HG02884 (cell line): ENCODE measurements at regions not wholly inside any gene's neighbourhood (a gene's known extent, or its start where the extent isn't known, plus 50 kb on each side); places are given as distances from the start of the nearest gene placed in this dataset.

ENCODE experiments used
- ATAC-seq: cut with Tn5 transposase; IDR thresholded peaks from one replicate; pipeline ENCODE4 v1.9.1; 2021; ENCODE audit warnings: mild to moderate bottlenecking, moderate library complexity; ENCODE audit not compliant: unreplicated experiment

DNA sequence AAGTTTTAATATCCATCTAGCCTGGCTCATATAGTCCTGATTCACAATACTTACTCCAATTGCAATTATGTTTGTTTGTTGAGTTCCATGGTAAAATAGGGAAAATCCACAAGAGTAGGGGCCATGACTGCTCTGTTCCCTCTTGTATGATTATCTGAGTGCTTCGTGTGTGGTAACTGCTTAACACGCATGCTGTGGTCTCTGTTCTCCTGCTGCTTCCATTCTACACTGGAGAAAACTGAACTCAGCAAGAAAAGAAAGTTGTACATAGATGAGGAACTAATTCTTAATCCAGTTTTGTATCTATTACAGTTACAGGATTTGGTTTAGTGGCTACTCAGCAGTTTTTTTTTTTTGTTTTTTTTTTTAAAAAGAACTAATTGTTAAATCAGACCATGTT, 223.0 kb upstream of the SATB1 start:
- no peak for ATAC-seq

DNA sequence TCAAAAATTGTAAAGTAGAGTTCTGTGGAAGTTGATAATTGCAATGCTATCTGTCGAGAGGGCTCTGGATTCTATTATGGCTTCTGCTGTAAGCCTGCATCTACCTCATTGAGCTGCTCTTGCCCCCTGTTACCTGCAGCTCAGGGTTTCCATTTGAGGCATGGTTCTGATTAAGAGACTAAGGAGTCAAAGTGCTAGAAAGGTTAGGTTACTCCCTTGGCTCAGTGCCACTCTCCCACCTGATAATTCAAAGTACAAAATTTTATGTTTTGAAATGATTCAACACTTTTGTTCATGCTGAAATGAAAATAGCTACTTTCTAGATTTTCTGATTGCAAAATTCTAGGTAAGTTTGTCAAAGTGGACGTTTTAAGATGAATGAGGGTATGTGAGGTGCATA, 220.5 kb upstream of the SATB1 start:
- ATAC-seq, result no peak

DNA sequence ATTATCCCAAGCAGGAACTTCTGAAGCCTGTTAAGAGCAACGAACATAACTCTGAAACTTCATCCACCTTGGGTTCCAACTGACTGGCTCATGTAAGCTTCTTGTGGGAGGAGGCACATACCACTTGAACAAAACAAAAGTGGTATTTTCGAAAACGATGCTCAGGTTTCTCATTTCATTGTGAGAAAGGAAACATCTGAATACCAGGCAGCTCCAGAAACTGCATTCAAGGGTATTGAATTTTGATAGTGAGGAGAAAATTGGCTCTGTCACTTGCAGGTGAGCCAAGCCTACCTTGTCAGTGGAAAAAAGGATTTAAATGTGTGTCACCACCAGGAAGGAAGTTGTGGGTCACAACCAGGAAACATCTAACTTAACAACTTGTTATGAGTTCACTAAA, 218.1 kb upstream of the SATB1 start:
- no peak for ATAC-seq

DNA sequence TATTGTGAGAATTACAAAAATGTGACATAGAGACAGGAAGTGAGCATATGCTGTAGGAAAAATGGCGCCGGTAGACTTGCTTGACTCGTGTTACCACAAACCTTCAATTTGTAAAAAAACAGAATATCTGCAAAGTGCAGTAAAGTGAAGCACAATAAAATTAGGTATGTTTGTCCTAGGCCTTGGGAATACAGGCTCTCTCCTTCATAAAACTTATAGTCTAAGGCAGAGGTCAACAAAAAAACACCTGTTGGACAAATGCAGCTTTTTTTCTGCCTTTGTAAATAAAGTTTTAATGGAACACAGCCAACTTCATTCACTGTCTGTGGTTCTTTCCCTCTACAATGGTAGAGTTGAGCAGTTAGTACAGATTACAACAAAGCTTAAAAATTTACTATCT, 216.8 kb upstream of the SATB1 start:
- ATAC-seq, result no peak

DNA sequence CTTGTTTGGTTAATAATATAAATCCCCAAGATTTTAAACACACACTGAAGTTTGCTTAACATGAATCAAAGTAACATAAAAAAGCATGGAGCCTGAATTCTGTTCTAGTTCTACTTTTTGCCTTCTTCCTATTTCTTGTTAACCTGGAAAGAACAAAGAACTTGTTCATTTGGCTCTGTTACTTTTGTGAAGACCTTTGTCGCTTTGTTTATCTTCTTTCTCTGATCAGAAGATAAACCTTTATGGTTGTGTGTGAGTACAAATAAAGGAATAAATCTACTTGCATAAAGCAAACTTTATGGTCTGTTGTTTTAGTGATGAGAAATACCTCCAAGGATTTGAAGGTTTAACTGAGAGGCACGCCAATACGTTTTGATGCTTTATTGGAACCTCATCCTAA, 210.1 kb upstream of the SATB1 start:
- no peak for ATAC-seq

DNA sequence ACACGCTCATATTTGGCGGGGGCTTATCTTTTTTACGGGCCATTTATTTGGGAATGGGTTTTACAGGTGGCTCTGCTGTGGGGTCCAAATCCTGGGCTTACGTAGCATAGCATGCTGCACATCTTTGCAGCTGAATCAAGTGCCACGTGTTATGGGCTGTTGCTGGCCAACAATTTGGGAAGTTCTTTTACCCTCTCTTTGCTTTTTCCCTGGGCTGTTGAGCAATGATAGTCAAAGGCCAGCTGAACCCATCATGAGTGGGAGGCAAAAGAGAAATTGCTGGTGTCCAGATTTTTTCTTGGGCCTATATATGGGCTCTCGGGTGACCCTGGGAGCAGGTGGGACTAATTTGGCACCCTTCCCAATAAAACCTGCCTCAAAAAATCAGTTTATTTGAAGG, 209.3 kb upstream of the SATB1 start:
- no peak for ATAC-seq

DNA sequence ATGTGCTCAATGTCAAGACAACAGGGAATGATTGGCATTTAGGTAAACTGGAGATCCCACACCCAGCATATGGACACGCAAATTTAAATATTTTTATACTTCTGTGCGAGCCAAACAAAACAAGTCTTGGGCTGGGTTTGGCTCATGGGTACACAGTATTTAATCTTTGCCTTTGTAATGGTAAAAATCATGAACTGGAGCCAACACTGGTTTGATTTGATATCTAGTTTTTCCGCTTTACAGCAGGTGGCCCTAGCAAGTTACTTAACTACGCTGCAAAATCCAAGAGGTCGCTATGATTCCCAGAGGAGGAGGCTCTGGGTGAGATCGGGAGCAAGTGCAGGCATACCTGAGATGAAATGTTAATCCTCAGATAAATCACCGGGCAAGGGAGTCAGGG, 207.9 kb upstream of the SATB1 start:
- ATAC-seq, result no peak

DNA sequence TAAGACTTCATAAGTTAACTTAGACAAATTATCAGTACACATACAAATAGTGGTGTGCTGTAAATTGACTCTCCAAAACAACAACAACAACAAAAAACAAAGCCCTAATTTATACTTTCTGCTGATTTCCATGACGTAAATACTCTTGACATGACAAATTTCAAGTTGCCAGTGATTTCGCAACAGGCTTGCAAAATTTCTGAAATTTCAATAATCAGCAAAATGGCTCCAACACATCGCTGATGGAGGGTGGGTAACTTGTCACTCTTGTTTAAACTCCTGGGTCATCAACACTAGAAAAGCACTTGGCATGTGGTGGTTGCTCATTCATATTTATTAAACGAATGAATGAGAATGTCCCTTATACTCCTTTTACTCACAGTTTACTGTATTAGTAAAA, 205.2 kb upstream of the SATB1 start:
- ATAC-seq, result no peak

DNA sequence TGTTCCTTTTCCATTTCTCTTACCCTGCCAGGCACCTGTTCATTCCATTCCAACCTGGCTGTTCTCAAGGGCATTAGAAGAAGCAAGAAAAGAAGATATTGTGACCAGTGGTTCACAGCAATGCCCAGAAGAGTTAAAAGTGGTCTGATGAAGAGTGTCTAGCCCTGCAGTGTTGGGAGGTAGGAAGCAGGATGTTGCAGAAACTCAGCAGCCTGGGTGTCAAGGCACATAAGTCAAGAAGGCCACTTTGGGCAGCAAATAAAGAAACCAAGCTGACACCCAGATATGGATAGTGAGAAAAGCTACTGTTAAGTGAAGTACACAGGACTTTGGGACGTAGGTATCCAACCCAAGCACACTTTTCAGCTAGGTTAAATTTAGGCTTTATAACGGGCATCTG, 199.9 kb upstream of the SATB1 start:
- ATAC-seq, result no peak

DNA sequence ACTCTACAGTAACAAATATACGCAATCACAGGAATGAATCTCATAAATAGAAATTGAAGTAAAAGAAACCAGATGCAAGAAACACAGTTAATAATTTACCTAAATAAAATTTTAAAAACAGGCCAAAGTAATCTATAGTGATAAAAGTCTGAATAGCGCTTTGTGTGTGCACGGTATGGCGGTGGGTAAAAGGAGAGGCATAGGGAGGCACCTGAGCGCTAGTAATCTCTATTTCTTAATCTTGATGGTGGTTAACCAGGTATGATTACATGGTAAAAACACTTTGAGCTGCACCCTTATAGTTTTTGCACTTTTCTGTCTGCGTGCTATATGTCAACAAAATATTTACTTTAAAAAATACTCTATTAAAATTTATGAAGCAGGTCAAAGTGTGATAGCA, 198.1 kb upstream of the SATB1 start:
- no peak for ATAC-seq

DNA sequence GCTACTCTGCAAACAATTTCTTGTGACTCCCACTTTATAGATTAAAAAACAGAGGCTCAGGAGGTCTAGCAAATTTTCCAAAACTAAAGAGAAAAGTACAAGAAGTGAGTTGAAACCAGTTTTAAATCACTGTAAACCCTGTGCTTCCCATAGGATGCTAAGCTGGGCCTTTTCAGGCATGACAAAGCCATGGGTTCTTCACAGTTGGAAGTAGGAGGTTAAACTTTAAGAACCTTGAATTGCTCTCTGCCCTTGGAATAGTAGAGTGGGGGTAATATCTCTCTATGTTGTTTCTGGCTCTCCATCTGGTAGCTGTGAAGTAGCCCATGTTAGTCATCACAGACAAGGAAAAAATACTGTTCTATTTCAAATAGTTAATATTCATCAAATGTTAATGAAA, 193.6 kb upstream of the SATB1 start:
- no peak for ATAC-seq

DNA sequence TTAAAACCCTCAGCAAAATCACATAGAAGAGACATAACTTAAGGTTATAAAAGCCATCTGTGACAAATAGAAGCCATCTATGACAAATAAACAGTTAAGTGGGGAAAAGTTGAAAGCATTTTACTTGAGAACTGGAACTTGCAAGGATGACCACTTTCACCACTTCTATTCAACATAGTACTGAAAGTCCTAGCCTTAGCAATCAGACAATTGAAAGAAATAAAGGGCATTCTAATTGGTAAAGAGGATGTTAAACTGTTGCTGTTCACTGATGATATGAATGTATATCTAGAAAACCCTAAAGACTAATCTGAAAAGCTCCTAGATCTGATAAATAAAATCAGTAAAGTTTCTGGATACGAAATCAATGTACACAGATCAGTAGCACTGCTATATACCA, 186.9 kb upstream of the SATB1 start:
- no peak for ATAC-seq

DNA sequence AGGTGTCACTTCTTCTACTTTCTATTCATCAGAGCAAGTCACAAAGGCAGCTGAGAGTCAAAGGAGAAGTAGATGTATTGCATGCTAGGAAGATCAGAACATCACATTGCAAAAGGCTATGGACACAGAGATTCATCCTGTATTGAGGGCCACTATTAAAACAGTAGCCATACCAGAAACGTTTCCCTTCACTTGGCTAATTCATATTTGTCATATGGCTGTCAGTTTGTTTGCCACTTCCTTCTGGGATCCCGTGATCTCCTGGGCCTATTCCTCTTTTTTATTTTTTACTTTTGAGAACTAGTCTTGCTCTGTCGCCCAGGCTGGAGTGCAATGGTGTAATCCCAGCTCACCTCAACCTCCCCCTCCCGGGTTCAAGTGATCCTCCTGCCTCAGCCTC, 184.0 kb upstream of the SATB1 start:
- ATAC-seq, result no peak

DNA sequence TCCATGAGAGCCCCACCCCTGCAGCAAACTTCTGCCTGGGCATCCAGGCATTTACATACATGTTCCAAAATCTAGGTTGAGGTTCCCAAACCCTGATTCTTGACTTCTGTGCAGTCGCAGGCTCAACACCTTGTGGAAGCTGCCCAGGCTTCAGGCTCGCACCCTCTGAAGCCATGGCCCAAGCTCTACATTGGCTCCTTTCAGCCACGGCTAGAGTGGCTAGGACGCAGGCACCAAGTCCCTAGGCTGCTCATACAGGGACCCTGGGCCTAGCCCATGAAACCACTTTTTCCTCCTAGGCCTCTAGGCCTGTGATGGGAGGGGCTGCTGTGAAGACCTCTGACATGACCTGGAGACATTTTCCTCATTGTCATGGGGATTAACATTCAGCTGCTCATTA, 172.8 kb upstream of the SATB1 start:
- no peak for ATAC-seq

DNA sequence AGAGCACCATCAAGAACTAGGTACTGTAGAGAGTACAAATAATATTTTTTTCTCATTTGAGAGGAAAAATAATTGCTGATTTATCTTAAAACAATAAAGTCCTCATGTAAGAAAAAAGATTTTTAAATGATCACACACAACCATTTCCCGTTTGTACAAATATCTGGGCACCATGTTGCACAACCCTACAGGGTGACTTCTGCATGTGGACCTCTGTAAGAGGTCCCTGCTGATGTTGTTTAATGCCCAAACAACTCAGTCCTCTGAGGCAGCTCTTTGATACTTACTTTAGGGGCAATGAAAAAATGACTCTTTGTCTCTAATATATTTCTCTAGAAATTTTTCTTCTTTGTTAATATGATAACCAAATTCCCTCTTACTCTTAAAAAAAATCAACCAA, 168.1 kb upstream of the SATB1 start:
- ATAC-seq, result no peak

DNA sequence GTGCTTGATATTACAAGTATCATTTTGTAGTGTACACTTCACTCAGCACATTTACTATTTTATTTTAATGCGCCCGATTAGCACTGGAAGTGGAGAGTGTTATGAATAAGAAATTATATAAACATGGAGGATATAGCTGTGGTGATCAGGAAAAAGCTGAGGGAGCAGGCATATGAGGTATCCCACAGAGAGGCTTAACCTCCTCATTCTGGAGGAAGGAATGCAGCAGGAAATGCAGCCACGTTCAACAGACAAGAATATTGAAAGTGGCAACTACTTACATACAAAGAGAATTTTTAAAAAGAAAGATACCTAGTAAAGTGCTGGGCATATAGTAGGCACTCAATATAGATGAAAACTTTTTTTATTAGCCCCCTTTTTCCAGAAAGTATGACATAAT, 166.0 kb upstream of the SATB1 start:
- ATAC-seq, result no peak

DNA sequence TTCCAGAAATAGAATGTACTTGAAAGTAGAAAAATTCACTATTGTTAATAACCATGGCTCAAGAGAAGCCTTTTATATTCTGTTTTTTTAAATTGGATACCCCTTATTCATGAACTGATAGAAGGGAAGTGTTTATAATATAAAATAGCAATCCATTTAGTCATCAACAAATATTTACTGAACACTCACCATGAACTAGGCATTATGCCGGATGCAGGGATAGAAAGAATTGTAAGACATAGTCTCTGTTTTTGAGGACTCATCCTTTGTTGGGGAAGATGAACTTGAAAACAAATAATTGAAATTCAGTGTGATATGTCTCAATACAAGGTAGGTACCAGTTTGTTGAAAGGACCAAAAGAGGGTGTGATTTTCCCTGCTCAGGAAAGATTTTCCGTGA, 160.9 kb upstream of the SATB1 start:
- no peak for ATAC-seq

DNA sequence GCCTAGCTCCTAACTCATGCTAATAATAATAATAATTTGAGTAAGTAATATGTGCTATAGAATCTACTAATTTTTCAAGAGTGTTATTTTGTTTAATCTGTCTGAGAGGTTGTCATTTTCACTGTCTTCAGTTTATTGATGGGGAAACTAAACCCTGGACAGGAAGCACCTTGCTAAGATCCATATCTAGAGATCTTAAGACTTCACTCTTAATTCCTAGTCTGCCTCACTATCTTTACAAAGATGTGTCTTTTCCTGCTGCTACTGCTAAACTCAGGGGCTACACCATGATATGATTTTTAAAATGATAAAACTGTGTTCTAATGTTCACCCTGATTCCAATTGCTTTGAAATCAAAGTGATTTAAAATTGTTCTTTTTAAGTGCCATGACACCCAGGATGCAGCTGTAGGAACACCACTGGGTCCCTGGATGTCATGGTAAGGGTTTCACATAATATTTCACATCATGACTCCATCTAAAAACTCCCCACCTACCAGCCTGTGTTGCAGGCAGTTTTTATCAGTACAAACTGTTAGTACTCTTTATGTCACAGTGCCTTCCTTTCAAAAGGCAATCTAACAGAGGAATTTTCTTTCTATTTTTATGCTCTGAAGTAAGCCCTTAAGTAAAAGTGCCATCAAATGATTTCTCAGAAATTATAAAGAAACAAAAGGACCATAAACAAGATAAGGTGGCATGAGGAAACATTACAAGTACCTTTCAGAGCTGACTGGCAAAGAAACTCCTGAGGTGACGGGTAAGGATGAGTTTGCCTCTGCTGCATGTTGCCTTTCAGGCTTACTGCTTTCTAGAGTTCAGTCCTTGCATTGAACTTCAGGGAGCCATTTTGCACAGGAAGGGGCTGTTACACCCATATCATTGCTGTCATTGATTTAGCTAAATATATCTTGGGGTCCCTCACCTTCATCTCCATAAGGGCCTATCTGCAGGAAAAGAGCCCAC, 160.1 kb upstream of the SATB1 start:
- no peak for ATAC-seq

DNA sequence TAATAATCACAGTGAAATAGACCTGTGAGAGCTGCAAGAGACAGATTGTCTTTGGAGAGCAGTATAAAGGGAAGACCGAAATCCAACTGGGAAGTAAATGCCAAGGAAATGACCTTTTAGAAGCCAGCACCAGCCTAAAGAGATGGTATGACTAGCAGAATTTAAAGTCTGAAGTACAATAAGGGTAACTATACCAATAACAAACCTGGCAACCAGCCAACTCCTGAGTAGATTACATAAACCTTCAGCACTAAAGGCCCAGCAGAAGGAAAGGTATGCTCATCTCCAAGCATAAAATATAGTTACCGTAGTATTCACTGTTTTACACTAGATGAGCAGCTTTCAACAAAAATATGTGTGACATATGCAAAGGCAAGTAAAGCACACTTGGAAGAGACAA, 155.1 kb upstream of the SATB1 start:
- ATAC-seq, result no peak

DNA sequence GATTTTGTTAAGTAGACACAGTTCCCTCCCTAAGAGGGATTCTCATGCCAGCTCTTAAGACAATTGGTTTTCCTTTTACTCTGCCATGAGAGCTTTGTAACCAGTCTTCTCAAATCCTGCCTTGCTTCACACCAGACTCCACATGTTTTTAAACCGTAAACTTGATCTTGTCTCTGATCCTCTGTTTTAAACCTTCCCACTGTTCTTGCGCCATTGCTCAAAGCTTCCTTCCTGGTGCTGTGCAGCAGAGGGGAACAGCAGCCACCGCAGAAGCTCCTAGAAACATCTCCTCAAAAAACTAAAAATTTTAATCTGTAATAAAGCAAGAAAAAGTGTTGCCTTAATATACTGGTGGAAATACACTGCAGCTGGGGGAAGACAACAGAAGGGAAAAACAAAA, 154.5 kb upstream of the SATB1 start:
- ATAC-seq, result no peak

DNA sequence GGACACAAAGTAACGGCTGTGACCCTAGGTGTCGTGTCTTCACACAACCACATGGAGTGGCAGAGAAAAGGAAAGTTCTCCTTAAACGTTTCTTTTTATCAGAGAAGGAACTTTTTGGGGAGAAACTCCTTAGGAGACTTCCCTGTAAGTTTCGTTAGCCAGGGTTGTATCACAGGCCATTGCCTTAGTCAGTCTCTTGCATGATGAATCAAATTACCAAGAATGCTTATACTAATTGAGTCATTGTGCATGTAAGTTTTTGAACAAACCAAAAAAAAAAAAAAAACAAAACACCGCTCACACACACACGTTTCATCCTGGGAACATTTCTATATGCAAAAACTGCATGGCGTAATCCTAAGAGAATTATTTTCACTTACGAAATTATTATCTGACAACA, 150.4 kb upstream of the SATB1 start:
- no peak for ATAC-seq

DNA sequence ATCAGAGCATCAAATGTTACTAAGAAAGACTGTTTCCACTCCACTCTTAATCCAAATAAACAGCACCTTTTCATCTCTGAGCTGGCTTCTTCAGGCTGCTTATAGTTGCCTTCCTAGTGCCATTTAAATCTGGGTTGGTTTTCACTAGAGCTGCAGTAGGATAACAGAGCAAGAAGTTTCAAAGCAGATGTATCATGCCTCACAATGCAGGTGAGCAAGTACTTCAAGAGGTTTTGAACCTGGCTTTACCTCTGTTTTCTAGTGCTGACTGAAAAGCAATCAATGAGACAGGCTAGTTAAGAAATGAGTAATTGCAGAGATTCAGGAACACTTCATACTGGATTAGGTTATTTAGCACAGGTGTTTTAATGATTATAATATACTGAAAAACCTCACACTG, 147.7 kb upstream of the SATB1 start:
- no peak for ATAC-seq

DNA sequence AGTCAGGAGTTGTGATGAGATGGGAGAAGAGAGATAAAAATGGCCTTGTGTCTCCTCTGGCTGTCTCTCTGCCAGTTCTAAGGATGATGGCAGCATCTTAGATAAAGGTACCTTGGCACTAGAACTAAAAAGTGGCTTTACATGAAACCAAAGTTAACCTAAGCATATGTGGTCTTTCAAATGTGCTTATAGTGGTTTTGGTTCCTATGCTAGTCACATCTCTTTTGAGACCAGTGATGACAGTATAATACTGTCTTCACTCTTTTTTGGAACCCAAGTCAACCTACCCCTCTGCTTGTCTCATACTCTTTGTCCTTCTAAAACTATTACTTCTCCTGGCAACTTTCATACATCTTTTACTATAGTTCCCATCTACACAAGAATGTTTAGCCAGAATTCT, 142.2 kb upstream of the SATB1 start:
- no peak for ATAC-seq
